HEK293 (cell line): ENCODE measurements at regions not wholly inside any gene's neighbourhood (a gene's known extent, or its start where the extent isn't known, plus 50 kb on each side); places are given as distances from the start of the nearest gene placed in this dataset.

ENCODE experiments used
- CTCF ChIA-PET: fragments of 350-600 bp; formaldehyde crosslinking; extraction: SDS; loops from one replicate; lab custom pipeline; 2021; ENCODE audit warnings: antibody characterized with exemption; lab: Yijun Ruan, JAX
- POLR2A ChIA-PET: fragments of 300-600 bp; formaldehyde crosslinking; extraction: SDS; loops from one replicate; lab custom pipeline; 2020; ENCODE audit warnings: antibody characterized with exemption, inconsistent platforms; lab: Yijun Ruan, JAX
- H3K27ac ChIP-seq: fragments of 200-500 bp; sonication (Bioruptor generic); 2 replicates; pipeline ENCODE4 v1.5.1; 2014; ENCODE audit warnings: low read depth, low read length, control low read depth, inconsistent platforms; ENCODE audit errors: extremely low read depth
- H3K36me3 ChIP-seq, 2 experiments: fragments of 200-500 bp in 1 of 2; sonication (Bioruptor generic) in 1 of 2; 1 replicate in 1 of 2; 2 replicates in 1 of 2; pipeline ENCODE4 v1.5.1; 2014 to 2017; ENCODE audit warnings: inconsistent platforms in 2 of 2, low read length in 2 of 2; ENCODE audit not compliant: control insufficient read depth in 2 of 2, insufficient read depth in 1 of 2
- H3K4me1 ChIP-seq: fragments of 200-500 bp; sonication (Bioruptor generic); 2 replicates; pipeline ENCODE4 v1.5.1; 2014; ENCODE audit warnings: mild to moderate bottlenecking, low read length, inconsistent platforms; ENCODE audit not compliant: control insufficient read depth, insufficient read depth
- H3K4me3 ChIP-seq: 2 replicates; pipeline ENCODE4 v1.5.1; 2011; ENCODE audit warnings: low read depth, mild to moderate bottlenecking, control low read depth, low read length, moderate library complexity
- H3K9me3 ChIP-seq: fragments of 200-500 bp; sonication (Bioruptor generic); 2 replicates; pipeline ENCODE4 v1.5.1; 2014; ENCODE audit warnings: low read depth, low read length, inconsistent platforms; ENCODE audit not compliant: control insufficient read depth, insufficient read depth
- GLI4 ChIP-seq: fragments of 450-650 bp; formaldehyde crosslinking; IDR thresholded peaks from 2 replicates; pipeline ENCODE4 v1.5.1; 2016; ENCODE audit warnings: missing biosample characterization, missing genetic modification characterization
- GLIS1 ChIP-seq: fragments of 450-650 bp; formaldehyde crosslinking; IDR thresholded peaks from 2 replicates; pipeline ENCODE4 v1.5.1; 2016; ENCODE audit warnings: missing biosample characterization, missing genetic modification characterization
- KLF1 ChIP-seq: fragments of 450-650 bp; formaldehyde crosslinking; IDR thresholded peaks from 2 replicates; pipeline ENCODE4 v1.5.1; 2016; ENCODE audit warnings: missing biosample characterization, missing genetic modification characterization
- OVOL3 ChIP-seq: fragments of 450-650 bp; formaldehyde crosslinking; IDR thresholded peaks from 2 replicates; pipeline ENCODE4 v1.5.1; 2016; ENCODE audit warnings: missing biosample characterization, missing genetic modification characterization
- PRDM6 ChIP-seq: fragments of 450-650 bp; formaldehyde crosslinking; IDR thresholded peaks from 2 replicates; pipeline ENCODE4 v1.5.1; 2017; ENCODE audit warnings: missing biosample characterization, missing genetic modification characterization
- SALL2 ChIP-seq: fragments of 450-650 bp; formaldehyde crosslinking; IDR thresholded peaks from 2 replicates; pipeline ENCODE4 v1.5.0; 2017; ENCODE audit warnings: missing biosample characterization, mild to moderate bottlenecking, missing genetic modification characterization, borderline replicate concordance
- ZBTB6 ChIP-seq: fragments of 450-650 bp; formaldehyde crosslinking; IDR thresholded peaks from 2 replicates; pipeline ENCODE4 v1.5.1; 2017; ENCODE audit warnings: missing biosample characterization, missing genetic modification characterization
- ZFHX2 ChIP-seq: fragments of 450-650 bp; formaldehyde crosslinking; conservative IDR thresholded peaks from 2 replicates; pipeline ENCODE4 v1.5.1; 2016; ENCODE audit warnings: missing biosample characterization, missing genetic modification characterization
- ZIC2 ChIP-seq: fragments of 450-650 bp; formaldehyde crosslinking; IDR thresholded peaks from 2 replicates; pipeline ENCODE4 v1.5.1; 2016; ENCODE audit warnings: missing biosample characterization, missing genetic modification characterization
- ZNF138 ChIP-seq: fragments of 450-650 bp; formaldehyde crosslinking; IDR thresholded peaks from 2 replicates; pipeline ENCODE4 v1.5.1; 2016; ENCODE audit warnings: missing biosample characterization, missing genetic modification characterization, borderline replicate concordance
- ZNF266 ChIP-seq: fragments of 450-650 bp; formaldehyde crosslinking; IDR thresholded peaks from 2 replicates; pipeline ENCODE4 v1.5.1; 2016; ENCODE audit warnings: missing biosample characterization, missing genetic modification characterization, low read depth
- ZNF350 ChIP-seq: fragments of 450-650 bp; formaldehyde crosslinking; IDR thresholded peaks from 2 replicates; pipeline ENCODE4 v1.5.0; 2017; ENCODE audit warnings: missing biosample characterization, mild to moderate bottlenecking, missing genetic modification characterization
- ZNF548 ChIP-seq: fragments of 450-650 bp; formaldehyde crosslinking; IDR thresholded peaks from 2 replicates; pipeline ENCODE4 v1.5.1; 2016; ENCODE audit warnings: missing biosample characterization, missing genetic modification characterization
- ZNF560 ChIP-seq: fragments of 450-650 bp; formaldehyde crosslinking; IDR thresholded peaks from 2 replicates; pipeline ENCODE4 v1.5.1; 2017; ENCODE audit warnings: missing biosample characterization, missing genetic modification characterization, borderline replicate concordance
- ZNF621 ChIP-seq: fragments of 450-650 bp; formaldehyde crosslinking; IDR thresholded peaks from 2 replicates; pipeline ENCODE4 v1.5.1; 2017; ENCODE audit warnings: missing biosample characterization, missing genetic modification characterization
- ZNF623 ChIP-seq: fragments of 450-650 bp; formaldehyde crosslinking; IDR thresholded peaks from 2 replicates; pipeline ENCODE4 v1.5.1; 2016; ENCODE audit warnings: missing biosample characterization, missing genetic modification characterization
- ZNF629 ChIP-seq: fragments of 450-650 bp; formaldehyde crosslinking; IDR thresholded peaks from 2 replicates; pipeline ENCODE4 v1.5.1; 2017; ENCODE audit warnings: missing biosample characterization, missing genetic modification characterization
- TF ChIP-seq, protein P1 (sequence below): fragments of 450-650 bp; formaldehyde crosslinking; IDR thresholded peaks from 2 replicates; pipeline ENCODE4 v1.5.1; 2016; ENCODE audit warnings: missing biosample characterization, missing genetic modification characterization
- TF ChIP-seq, protein P2 (sequence below): fragments of 450-650 bp; IDR thresholded peaks from 2 replicates; pipeline ENCODE4 v1.5.1; 2018; ENCODE audit warnings: missing biosample characterization, missing genetic modification characterization
- TF ChIP-seq, protein P3 (sequence below): fragments of 450-650 bp; formaldehyde crosslinking; IDR thresholded peaks from 2 replicates; pipeline ENCODE4 v1.5.1; 2016; ENCODE audit warnings: missing biosample characterization, missing genetic modification characterization, low read depth
- TF ChIP-seq, protein P4 (sequence below): fragments of 450-650 bp; formaldehyde crosslinking; IDR thresholded peaks from 2 replicates; pipeline ENCODE4 v1.5.1; 2017; ENCODE audit warnings: missing biosample characterization, missing genetic modification characterization

DNA sequence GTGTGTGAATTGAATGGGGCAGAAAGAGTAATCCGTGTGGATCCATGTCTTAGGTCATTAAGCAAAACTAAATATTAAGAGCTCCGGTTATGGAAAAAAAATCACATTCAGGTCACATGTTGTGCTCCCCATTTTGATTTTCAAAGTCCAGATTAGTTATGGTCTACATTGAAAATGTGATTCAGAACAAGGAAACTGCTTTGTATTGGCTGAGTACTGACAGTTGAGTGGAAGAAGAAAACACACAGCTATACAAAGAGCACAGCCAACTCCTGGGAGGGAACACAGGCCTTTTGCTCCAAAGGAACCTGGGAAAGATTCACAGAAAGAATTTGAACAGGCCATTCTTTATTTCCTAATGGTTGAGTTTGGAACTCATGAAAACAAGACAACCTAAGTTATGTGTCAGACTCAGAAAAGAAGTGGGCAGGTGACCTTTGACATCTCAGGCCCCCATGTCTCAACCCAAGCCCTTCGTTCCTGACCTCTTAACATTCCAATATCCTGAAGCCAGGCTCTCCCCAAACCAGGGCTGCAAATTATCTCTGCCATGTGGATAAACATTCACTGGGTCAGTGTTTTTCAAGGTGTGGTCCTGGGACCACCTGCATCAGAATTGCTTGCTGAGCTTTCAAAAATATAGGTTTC lies 159.3 kb upstream of the LMO4 start:
- TF ChIP-seq ZNF621 (tag by site-specific recombination) (no peak), ZNF560 (tag by site-specific recombination) (no peak), ZNF623 (tag by site-specific recombination) (no peak), ZIC2 (tag by site-specific recombination) (no peak), OVOL3 (tag by site-specific recombination) (no peak), SALL2 (no peak), ZNF350 (tag by site-specific recombination) (no peak)
- TF ChIP-seq, protein P1, sequence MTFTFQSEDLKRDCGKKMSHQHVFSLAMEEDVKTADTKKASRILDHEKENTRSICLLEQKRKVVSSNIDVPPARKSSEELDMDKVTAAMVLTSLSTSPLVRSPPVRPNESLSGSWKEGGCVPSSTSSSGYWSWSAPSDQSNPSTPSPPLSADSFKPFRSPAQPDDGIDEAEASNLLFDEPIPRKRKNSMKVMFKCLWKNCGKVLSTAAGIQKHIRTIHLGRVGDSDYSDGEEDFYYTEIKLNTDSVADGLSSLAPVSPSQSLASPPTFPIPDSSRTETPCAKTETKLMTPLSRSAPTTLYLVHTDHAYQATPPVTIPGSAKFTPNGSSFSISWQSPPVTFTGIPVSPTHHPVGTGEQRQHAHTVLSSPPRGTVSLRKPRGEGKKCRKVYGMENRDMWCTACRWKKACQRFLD = no peak
- Histone ChIP-seq H3K9me3 (no peaks in the 10 kb centered on the region), H3K36me3 (no peaks in the 10 kb centered on the region), H3K4me1 (no peaks in the 10 kb centered on the region), H3K4me3 (no peak overlapping the region), H3K27ac (no peak overlapping the region)
- CTCF ChIA-PET = no interaction called here
- POLR2A ChIA-PET = no interaction called here

- no peaks in the 10 kb centered on the region for H3K36me3 ChIP-seq
- no peaks in the 10 kb centered on the region for H3K4me1 ChIP-seq
- no peak for TF ChIP-seq GLI4
- TF ChIP-seq ZNF138 (tag by site-specific recombination) = no peak
- TF ChIP-seq, protein P2, sequence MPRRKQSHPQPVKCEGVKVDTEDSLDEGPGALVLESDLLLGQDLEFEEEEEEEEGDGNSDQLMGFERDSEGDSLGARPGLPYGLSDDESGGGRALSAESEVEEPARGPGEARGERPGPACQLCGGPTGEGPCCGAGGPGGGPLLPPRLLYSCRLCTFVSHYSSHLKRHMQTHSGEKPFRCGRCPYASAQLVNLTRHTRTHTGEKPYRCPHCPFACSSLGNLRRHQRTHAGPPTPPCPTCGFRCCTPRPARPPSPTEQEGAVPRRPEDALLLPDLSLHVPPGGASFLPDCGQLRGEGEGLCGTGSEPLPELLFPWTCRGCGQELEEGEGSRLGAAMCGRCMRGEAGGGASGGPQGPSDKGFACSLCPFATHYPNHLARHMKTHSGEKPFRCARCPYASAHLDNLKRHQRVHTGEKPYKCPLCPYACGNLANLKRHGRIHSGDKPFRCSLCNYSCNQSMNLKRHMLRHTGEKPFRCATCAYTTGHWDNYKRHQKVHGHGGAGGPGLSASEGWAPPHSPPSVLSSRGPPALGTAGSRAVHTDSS = no peak
- TF ChIP-seq KLF1 (tag by site-specific recombination) = no peak
- no peak for TF ChIP-seq GLIS1 (tag by site-specific recombination)
- no peak for TF ChIP-seq ZNF629 (tag by site-specific recombination)
- TF ChIP-seq, protein P3, sequence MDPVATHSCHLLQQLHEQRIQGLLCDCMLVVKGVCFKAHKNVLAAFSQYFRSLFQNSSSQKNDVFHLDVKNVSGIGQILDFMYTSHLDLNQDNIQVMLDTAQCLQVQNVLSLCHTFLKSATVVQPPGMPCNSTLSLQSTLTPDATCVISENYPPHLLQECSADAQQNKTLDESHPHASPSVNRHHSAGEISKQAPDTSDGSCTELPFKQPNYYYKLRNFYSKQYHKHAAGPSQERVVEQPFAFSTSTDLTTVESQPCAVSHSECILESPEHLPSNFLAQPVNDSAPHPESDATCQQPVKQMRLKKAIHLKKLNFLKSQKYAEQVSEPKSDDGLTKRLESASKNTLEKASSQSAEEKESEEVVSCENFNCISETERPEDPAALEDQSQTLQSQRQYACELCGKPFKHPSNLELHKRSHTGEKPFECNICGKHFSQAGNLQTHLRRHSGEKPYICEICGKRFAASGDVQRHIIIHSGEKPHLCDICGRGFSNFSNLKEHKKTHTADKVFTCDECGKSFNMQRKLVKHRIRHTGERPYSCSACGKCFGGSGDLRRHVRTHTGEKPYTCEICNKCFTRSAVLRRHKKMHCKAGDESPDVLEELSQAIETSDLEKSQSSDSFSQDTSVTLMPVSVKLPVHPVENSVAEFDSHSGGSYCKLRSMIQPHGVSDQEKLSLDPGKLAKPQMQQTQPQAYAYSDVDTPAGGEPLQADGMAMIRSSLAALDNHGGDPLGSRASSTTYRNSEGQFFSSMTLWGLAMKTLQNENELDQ = no peak
- no peak for TF ChIP-seq PRDM6 (tag by site-specific recombination)
- TF ChIP-seq, protein P4, sequence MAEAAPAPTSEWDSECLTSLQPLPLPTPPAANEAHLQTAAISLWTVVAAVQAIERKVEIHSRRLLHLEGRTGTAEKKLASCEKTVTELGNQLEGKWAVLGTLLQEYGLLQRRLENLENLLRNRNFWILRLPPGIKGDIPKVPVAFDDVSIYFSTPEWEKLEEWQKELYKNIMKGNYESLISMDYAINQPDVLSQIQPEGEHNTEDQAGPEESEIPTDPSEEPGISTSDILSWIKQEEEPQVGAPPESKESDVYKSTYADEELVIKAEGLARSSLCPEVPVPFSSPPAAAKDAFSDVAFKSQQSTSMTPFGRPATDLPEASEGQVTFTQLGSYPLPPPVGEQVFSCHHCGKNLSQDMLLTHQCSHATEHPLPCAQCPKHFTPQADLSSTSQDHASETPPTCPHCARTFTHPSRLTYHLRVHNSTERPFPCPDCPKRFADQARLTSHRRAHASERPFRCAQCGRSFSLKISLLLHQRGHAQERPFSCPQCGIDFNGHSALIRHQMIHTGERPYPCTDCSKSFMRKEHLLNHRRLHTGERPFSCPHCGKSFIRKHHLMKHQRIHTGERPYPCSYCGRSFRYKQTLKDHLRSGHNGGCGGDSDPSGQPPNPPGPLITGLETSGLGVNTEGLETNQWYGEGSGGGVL (tag by site-specific recombination) = no peak
- TF ChIP-seq, protein P1 = no peak
- TF ChIP-seq ZBTB6 (tag by site-specific recombination) = no peak
- no peak for TF ChIP-seq ZFHX2 (tag by site-specific recombination)
- no peak for TF ChIP-seq ZNF548 (tag by site-specific recombination)
- TF ChIP-seq ZNF266 = no peak
- H3K9me3 ChIP-seq = no peaks in the 10 kb centered on the region
- CTCF ChIA-PET = no interaction called here
- no peak overlapping the region for H3K4me3 ChIP-seq
- no peak overlapping the region for H3K27ac ChIP-seq
- POLR2A ChIA-PET = no interaction called here
Observed at GRCh38 chr1:87170157-87170556, 158.5 kb upstream of the LMO4 start.
